HG03066 (cell line): ENCODE measurements at regions not wholly inside any gene's neighbourhood (a gene's known extent, or its start where the extent isn't known, plus 50 kb on each side); places are given as distances from the start of the nearest gene placed in this dataset.
"Not testable (repeated sequence)": the region's sequence is repeated elsewhere in the genome, so short reads cannot be mapped to it uniquely, and the experiment has no call there.

Experiments used
- ATAC-seq: cut with Tn5 transposase; IDR thresholded peaks from one replicate; pipeline ENCODE4 v1.9.1; 2021; ENCODE audit warnings: low read depth; ENCODE audit not compliant: unreplicated experiment

- not testable (repeated sequence) for ATAC-seq
Measured at GRCh38 chr13:86253497-86253896, 454.3 kb upstream of the SLITRK6 start.

- ATAC-seq, result not testable (repeated sequence)
Measured at GRCh38 chr13:86255820-86256219, 456.6 kb upstream of the SLITRK6 start.

DNA sequence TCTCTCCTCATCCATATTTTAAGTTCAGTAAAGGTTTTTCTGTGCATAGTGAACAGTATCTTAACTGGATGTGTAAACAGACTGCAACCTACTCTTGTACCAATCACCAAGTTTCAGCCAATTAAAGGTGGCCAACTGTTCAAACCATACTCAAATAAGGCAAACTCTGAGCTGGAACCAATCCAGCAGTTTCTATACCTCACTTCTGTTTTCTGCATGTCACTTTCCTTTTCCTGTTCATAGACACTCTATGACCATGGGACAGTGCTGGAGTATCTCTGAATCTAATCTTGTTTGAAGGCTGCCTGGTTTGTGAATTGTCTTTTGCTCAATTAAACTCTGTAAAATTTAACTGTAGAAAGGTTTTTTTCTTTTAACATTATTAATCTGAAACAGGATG, 470.3 kb upstream of the SLITRK6 start:
- ATAC-seq, result no peak

DNA sequence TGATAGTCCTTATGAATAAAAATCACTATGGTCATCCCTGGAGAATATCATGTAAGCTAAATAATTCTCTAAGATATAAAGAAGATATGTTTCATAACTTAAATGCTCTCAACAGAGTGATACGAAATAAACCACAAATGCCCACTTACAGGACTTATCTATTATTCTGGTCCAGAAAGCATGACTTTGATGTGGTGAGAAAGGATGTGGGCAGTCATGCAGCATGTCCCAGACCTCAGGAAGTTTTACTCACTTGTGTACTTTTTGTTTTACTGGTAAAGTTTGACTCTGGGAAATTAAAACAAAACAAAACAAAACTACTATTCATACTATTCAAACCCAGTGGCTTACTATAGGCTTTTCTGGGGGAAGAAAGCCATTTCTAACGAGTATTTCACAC, 483.2 kb upstream of the SLITRK6 start:
- ATAC-seq, result no peak

GRCh38 chr13:86283031-86283430, 483.8 kb upstream of the SLITRK6 start:
- no peak for ATAC-seq

GRCh38 chr13:86298725-86299124, 499.5 kb upstream of the SLITRK6 start:
- no peak for ATAC-seq

- ATAC-seq, result no peak
Measured at GRCh38 chr13:86299128-86299527, 499.9 kb upstream of the SLITRK6 start.

DNA sequence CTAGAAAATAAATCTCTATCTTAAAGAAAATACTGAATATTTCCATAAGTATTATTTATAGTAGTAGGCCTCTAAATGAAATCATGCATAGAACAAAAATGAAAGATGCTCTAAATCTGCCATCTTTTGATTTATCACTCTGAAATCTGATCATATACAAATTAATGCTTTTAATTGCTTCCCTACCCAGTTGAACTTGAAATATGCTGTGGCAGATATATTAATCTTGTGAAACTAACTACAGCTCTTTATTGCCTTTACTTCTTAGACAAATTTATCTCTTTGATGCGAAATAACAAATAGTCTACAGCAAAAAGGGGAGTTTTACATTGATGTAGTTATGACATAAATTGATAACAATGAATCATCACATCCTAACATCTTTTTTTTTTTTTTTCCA, 510.7 kb upstream of the SLITRK6 start:
- no peak for ATAC-seq

GRCh38 chr13:86313421-86313820, 514.2 kb upstream of the SLITRK6 start:
- no peak for ATAC-seq

GRCh38 chr13:86318450-86318849, 519.2 kb upstream of the SLITRK6 start:
- no peak for ATAC-seq

- no peak for ATAC-seq
Measured at GRCh38 chr13:86324191-86324590, 525.0 kb upstream of the SLITRK6 start.

DNA sequence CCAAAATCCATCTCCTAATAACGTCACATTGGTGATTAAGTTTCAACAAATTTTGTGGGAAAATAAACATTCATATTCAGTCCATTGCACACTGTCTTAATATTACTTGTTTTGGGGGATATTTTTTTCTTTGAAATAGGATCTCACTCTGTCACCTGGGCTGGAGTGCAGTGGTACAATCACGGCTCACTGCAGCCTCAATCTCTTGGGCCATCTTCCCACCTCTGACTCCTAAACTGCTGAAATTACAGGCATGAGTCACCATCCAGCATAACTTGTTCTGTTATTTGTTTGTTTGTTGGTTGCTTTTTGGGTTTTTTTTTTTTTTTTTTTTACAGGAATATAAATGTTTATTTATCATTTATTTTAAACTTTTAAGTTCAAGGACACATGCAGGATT, 556.1 kb upstream of the SLITRK6 start:
- no peak for ATAC-seq

- no peak for ATAC-seq
Measured at GRCh38 chr13:86357106-86357505, 557.9 kb upstream of the SLITRK6 start.

GRCh38 chr13:86363749-86364148, 564.5 kb upstream of the SLITRK6 start:
- not testable (repeated sequence) for ATAC-seq

- ATAC-seq, result no peak
Measured at GRCh38 chr13:86368924-86369323, 569.7 kb upstream of the SLITRK6 start.

GRCh38 chr13:86377451-86377850, 578.2 kb upstream of the SLITRK6 start:
- ATAC-seq, result no peak

GRCh38 chr13:86378628-86379027, 579.4 kb upstream of the SLITRK6 start:
- ATAC-seq, result no peak

- ATAC-seq, result no peak
Measured at GRCh38 chr13:86383151-86383550, 583.9 kb upstream of the SLITRK6 start.

GRCh38 chr13:86383561-86383960, 584.3 kb upstream of the SLITRK6 start:
- ATAC-seq, result no peak

- ATAC-seq, result no peak
Measured at GRCh38 chr13:86397635-86398034, 598.4 kb upstream of the SLITRK6 start.

DNA sequence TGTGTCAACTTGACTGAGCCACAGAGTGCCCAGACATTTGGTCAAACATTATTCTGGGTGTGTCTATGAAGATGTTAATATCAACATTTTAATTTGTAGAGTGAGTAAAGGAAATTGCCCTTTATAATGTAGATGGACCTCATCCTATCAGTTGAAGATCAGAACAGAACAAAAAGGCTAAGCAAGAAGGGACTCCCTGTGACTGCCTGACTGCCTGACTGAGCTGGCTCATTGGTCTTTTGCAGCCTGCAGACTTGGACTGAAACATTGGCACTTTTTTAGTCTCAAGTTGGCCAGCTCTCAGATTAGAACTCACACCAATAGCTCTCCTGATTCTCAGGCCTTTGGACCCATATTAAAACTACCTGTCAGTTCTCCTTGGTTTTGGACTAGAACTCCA, 600.4 kb upstream of the SLITRK6 start:
- ATAC-seq, result no peak

- no peak for ATAC-seq
Measured at GRCh38 chr13:86402500-86402899, 603.3 kb upstream of the SLITRK6 start.

GRCh38 chr13:86403181-86403580, 604.0 kb upstream of the SLITRK6 start:
- no peak for ATAC-seq
